Testis (tissue), 2 donors: ENCODE measurements at regions not wholly inside any gene's neighbourhood (a gene's known extent, or its start where the extent isn't known, plus 50 kb on each side); places are given as distances from the start of the nearest gene placed in this dataset.

Source experiments
- CTCF ChIP-seq, 3 experiments: fragments of 450-650 bp in 2 of 3; fragments of 200-600 bp in 1 of 3; sonication (generic) in 1 of 3; IDR thresholded peaks; one replicate each; pipeline ENCODE4 v1.5.1; 2016 to 2019; ENCODE audit warnings: antibody characterized with exemption in 3 of 3, mild to moderate bottlenecking in 2 of 3, moderate library complexity in 1 of 3
- POLR2A ChIP-seq: fragments of 450-650 bp; IDR thresholded peaks from one replicate; pipeline ENCODE4 v1.6.1; 2017; ENCODE audit warnings: antibody characterized with exemption, mild to moderate bottlenecking, moderate library complexity

- TF ChIP-seq POLR2A (no peak), CTCF (IDR thresholded peaks at IDR 0.05) (no peak)
These were observed 586.7 kb upstream of the CHORDC1 start for GRCh38 chr11:90809581-90809980.
